MM.1S (cell line): ENCODE measurements at regions not wholly inside any gene's neighbourhood (a gene's known extent, or its start where the extent isn't known, plus 50 kb on each side); places are given as distances from the start of the nearest gene placed in this dataset.
"Not testable (repeated sequence)": the region's sequence is repeated elsewhere in the genome, so short reads cannot be mapped to it uniquely, and the experiment has no call there.

Experiments
- DNase-seq: peaks from one replicate; pipeline ENCODE4 v3.0.0-alpha.2; 2015
- H2AFZ ChIP-seq: fragments of 300-600 bp; sonication (generic); 2 replicates; pipeline ENCODE4 v1.6.0; 2016; ENCODE audit warnings: antibody characterized with exemption, low read length
- H3F3A ChIP-seq: fragments of 300-600 bp; sonication (generic); 2 replicates; pipeline ENCODE4 v1.6.1; 2016; ENCODE audit warnings: mild to moderate bottlenecking, antibody characterized with exemption, low read length, moderate library complexity, mixed read lengths; ENCODE audit not compliant: insufficient read depth
- H3K27ac ChIP-seq: fragments of 300-600 bp; sonication (generic); 2 replicates; pipeline ENCODE4 v1.5.1; 2016; ENCODE audit warnings: mild to moderate bottlenecking, low read length
- H3K27me3 ChIP-seq: fragments of 300-600 bp; sonication (generic); replicated peaks from 2 replicates; pipeline ENCODE4 v1.6.0; 2016; ENCODE audit warnings: low read length; ENCODE audit not compliant: insufficient read depth
- H3K36me3 ChIP-seq: fragments of 300-600 bp; sonication (generic); replicated peaks from 2 replicates; pipeline ENCODE4 v1.6.1; 2016; ENCODE audit warnings: mild to moderate bottlenecking, low read length, mixed read lengths; ENCODE audit not compliant: insufficient read depth
- H3K4me1 ChIP-seq: fragments of 300-600 bp; sonication (generic); 2 replicates; pipeline ENCODE4 v1.6.1; 2016; ENCODE audit warnings: low read length, mixed read lengths
- H3K4me2 ChIP-seq: fragments of 300-600 bp; sonication (generic); 2 replicates; pipeline ENCODE4 v1.6.0; 2016; ENCODE audit warnings: low read depth, low read length
- H3K4me3 ChIP-seq: fragments of 300-600 bp; sonication (generic); 2 replicates; pipeline ENCODE4 v1.5.1; 2016; ENCODE audit warnings: low read length, mixed read lengths
- H3K79me2 ChIP-seq: fragments of 300-600 bp; sonication (generic); 2 replicates; pipeline ENCODE4 v1.6.1; 2016; ENCODE audit warnings: mixed run types, low read length, mixed read lengths
- H3K9ac ChIP-seq: fragments of 300-600 bp; sonication (generic); 2 replicates; pipeline ENCODE4 v1.6.1; 2016; ENCODE audit warnings: low read length, mixed read lengths
- H3K9me2 ChIP-seq: fragments of 300-600 bp; sonication (generic); replicated peaks from 2 replicates; pipeline ENCODE4 v1.6.1; 2016; ENCODE audit warnings: mild to moderate bottlenecking, low read length, mixed read lengths; ENCODE audit not compliant: insufficient read depth
- H3K9me3 ChIP-seq: fragments of 300-600 bp; sonication (generic); replicated peaks from 2 replicates; pipeline ENCODE4 v1.6.1; 2016; ENCODE audit warnings: mild to moderate bottlenecking, low read length, mixed read lengths; ENCODE audit not compliant: insufficient read depth
- H4K20me1 ChIP-seq: fragments of 300-600 bp; sonication (generic); 2 replicates; pipeline ENCODE4 v1.6.1; 2016; ENCODE audit warnings: mild to moderate bottlenecking, low read length, moderate library complexity, mixed read lengths; ENCODE audit not compliant: insufficient read depth
- CTCF ChIP-seq: fragments of 300-600 bp; sonication (generic); IDR thresholded peaks from 2 replicates; pipeline ENCODE4 v1.5.1; 2016; ENCODE audit warnings: antibody characterized with exemption, low read length, mixed read lengths
- EZH2 ChIP-seq: fragments of 300-600 bp; sonication (generic); optimal IDR thresholded peaks from 2 replicates; pipeline ENCODE3; 2017; ENCODE audit warnings: low read depth, mild to moderate bottlenecking, antibody characterized with exemption, low read length, mixed read lengths
- EZH2phosphoT487 ChIP-seq: fragments of 300-600 bp; sonication (generic); IDR thresholded peaks from 2 replicates; pipeline ENCODE4 v1.6.1; 2018; ENCODE audit warnings: antibody characterized with exemption, low read length

DNA sequence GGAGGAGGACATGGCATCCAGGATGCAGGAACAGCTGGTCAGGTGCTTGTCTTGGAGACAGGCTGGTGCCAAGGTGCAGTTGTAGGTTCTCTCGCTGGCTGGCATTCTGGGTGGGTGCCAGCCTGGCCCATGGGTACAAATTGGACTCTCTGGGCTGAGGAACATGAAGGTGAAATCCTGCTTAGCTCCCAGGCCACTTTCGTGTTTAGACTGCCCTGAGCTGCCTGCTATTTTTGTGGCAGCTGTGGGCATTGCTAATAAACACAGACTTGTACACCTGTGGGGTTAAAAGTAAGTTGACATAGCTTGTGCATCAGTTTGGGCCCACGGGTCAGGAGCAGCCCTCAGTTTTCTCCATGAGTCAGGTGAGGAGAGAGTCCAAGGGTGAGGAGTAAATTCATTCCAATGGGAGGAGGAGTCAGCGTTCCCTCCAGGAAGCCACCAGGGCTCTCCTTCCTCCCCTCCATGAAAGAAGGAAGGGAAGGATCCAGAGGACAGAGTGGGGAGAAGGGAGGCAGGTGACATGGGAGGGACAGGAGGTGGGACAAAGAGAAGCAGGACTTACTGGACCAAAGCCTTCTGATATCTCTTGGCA, 380.0 kb downstream of the GLRX3 start:
- H3K4me2 ChIP-seq, result no peak overlapping the region
- no peaks in the 10 kb centered on the region for H3K27me3 ChIP-seq
- no peak for TF ChIP-seq EZH2phosphoT487
- no peak for TF ChIP-seq CTCF
- TF ChIP-seq EZH2, result no peak
- peaks cover 17% of the 10 kb centered on the region for H3K4me1 ChIP-seq
- DNase-seq, result no peak
- no peak overlapping the region for H3K27ac ChIP-seq
- no peaks in the 10 kb centered on the region for H4K20me1 ChIP-seq
- H3F3A ChIP-seq, result peaks cover 8% of the 10 kb centered on the region; the same call in 1 of the 2 replicates
- no peaks in the 10 kb centered on the region for H3K36me3 ChIP-seq
- H3K9ac ChIP-seq, result no peak overlapping the region
- no peaks in the 10 kb centered on the region for H3K79me2 ChIP-seq
- H2AFZ ChIP-seq, result no peak overlapping the region
- H3K9me3 ChIP-seq, result no peaks in the 10 kb centered on the region
- no peak overlapping the region for H3K4me3 ChIP-seq
- no peaks in the 10 kb centered on the region for H3K9me2 ChIP-seq

DNA sequence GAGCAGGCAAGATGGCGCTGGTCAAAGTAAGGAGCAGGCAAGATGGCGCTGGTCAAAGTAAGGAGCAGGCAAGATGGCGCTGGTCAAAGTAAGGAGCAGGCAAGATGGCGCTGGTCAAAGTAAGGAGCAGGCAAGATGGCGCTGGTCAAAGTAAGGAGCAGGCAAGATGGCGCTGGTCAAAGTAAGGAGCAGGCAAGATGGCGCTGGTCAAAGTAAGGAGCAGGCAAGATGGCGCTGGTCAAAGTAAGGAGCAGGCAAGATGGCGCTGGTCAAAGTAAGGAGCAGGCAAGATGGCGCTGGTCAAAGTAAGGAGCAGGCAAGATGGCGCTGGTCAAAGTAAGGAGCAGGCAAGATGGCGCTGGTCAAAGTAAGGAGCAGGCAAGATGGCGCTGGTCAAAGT, 382.7 kb downstream of the GLRX3 start:
- H4K20me1 ChIP-seq, H3K36me3 ChIP-seq, H3K27me3 ChIP-seq, DNase-seq, H3K4me1 ChIP-seq, H3K9ac ChIP-seq, H3K4me3 ChIP-seq, H3F3A ChIP-seq, H3K4me2 ChIP-seq, H3K79me2 ChIP-seq, H3K9me3 ChIP-seq, H3K9me2 ChIP-seq, H3K27ac ChIP-seq, H2AFZ ChIP-seq: not testable (repeated sequence)

DNA sequence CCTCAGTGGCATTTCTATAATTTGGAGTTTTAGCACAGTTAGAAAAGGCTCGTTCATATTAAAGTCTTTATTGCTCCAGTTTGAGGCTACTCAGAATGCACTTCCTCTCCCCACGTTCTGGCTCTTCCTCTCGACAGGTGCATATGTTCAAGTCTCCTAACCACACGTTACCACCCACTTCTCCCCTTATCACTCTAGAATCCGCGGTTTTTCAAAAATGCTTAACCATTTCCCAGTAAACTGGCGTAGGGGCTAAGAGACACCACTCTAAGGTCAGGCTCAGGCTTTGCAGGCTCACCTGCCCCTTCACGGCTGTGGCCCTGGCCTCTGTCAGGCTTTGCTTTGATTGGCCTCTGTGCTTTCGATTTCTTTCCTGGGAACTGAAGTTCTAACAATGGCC, 383.6 kb downstream of the GLRX3 start:
- H3K4me1 ChIP-seq, result peaks cover 5% of the 10 kb centered on the region
- no peaks in the 10 kb centered on the region for H3K27me3 ChIP-seq
- H2AFZ ChIP-seq, result peak overlapping the region; percentile 43; the same call in 1 of the 2 replicates
- H3F3A ChIP-seq, result peaks cover 8% of the 10 kb centered on the region; the same call in 1 of the 2 replicates
- H3K9me3 ChIP-seq, result no peaks in the 10 kb centered on the region
- no peaks in the 10 kb centered on the region for H3K9me2 ChIP-seq
- H3K79me2 ChIP-seq, result no peaks in the 10 kb centered on the region
- peak overlapping the region; percentile 26; the same call in 1 of the 2 replicates for H3K4me2 ChIP-seq
- TF ChIP-seq EZH2phosphoT487 (no peak), EZH2 (no peak), CTCF (no peak)
- peak overlapping the region; percentile 54 for H3K27ac ChIP-seq
- no peak overlapping the region; the same call in 1 of the 2 replicates for H3K9ac ChIP-seq
- no peaks in the 10 kb centered on the region for H3K36me3 ChIP-seq
- no peak overlapping the region for H3K4me3 ChIP-seq
- no peaks in the 10 kb centered on the region for H4K20me1 ChIP-seq
- peak; percentile 83 for DNase-seq

- Histone ChIP-seq H3K27ac (no peak overlapping the region), H2AFZ (no peak overlapping the region), H3K9ac (no peak overlapping the region), H3K36me3 (no peaks in the 10 kb centered on the region), H4K20me1 (no peaks in the 10 kb centered on the region), H3K9me2 (no peaks in the 10 kb centered on the region), H3K4me1 (no peaks in the 10 kb centered on the region), H3K79me2 (no peaks in the 10 kb centered on the region), H3K27me3 (no peaks in the 10 kb centered on the region), H3K4me2 (no peak overlapping the region), H3F3A (no peaks in the 10 kb centered on the region), H3K4me3 (no peak overlapping the region), H3K9me3 (no peaks in the 10 kb centered on the region)
- no peak for DNase-seq
- TF ChIP-seq EZH2 (no peak), CTCF (no peak), EZH2phosphoT487 (no peak)
Observed at GRCh38 chr10:130531312-130531711, 395.1 kb downstream of the GLRX3 start.
